HL-60 (cell line): ENCODE measurements at regions not wholly inside any gene's neighbourhood (a gene's known extent, or its start where the extent isn't known, plus 50 kb on each side); places are given as distances from the start of the nearest gene placed in this dataset.

ENCODE experiments used
- POLR2AphosphoS5 ChIP-seq: IDR thresholded peaks from 2 replicates; pipeline ENCODE4 v1.6.1; 2012; ENCODE audit warnings: low read depth
- TF ChIP-seq, protein P1 (sequence below): IDR thresholded peaks from one replicate; pipeline ENCODE4 v1.5.1; 2011; ENCODE audit warnings: low read length, control low read depth, inconsistent platforms; ENCODE audit not compliant: insufficient read depth

DNA sequence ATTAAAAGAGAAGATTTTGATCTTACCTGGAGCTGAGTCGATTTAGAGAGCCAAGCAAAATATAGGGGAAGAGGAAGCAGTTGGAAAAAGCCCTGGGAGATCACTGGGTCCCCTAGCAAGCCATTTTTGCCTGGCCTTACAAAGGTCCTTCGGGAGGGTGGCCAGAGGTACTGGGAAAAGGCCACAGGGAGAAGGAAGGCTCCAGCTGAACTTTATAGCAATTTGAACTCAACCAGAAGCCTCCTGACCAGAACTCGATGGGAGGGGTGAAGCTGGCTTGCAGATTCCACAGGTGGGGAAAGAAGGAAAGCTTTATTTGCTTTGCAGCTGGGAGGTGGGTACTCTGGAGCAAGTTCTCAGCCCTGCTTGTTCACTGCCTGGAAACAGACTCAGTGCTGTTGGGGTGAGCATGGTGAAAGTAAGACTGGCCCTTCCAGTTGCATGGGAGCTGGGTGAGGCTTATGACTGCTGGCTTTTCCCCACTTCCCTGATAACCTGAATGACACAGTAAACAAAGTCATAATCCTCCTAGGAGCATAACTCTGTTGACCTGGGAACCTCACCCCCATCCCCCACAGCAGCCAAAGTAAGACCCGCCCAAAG lies 855.8 kb downstream of the FSCB start:
- no peak for TF ChIP-seq POLR2AphosphoS5
- TF ChIP-seq, protein P1, sequence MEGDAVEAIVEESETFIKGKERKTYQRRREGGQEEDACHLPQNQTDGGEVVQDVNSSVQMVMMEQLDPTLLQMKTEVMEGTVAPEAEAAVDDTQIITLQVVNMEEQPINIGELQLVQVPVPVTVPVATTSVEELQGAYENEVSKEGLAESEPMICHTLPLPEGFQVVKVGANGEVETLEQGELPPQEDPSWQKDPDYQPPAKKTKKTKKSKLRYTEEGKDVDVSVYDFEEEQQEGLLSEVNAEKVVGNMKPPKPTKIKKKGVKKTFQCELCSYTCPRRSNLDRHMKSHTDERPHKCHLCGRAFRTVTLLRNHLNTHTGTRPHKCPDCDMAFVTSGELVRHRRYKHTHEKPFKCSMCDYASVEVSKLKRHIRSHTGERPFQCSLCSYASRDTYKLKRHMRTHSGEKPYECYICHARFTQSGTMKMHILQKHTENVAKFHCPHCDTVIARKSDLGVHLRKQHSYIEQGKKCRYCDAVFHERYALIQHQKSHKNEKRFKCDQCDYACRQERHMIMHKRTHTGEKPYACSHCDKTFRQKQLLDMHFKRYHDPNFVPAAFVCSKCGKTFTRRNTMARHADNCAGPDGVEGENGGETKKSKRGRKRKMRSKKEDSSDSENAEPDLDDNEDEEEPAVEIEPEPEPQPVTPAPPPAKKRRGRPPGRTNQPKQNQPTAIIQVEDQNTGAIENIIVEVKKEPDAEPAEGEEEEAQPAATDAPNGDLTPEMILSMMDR: no peak
